K562 (cell line): ENCODE measurements at regions not wholly inside any gene's neighbourhood (a gene's known extent, or its start where the extent isn't known, plus 50 kb on each side); places are given as distances from the start of the nearest gene placed in this dataset.

Experiments used
- ATAC-seq: fragments of 200-7000 bp; cut with Tn5 transposase; 3 replicates; pipeline ENCODE4 v1.9.1; 2020; ENCODE audit warnings: moderate library complexity
- BruUV-seq: library from RNA; stranded (reverse); fragments of 400-500 nt; replicated peaks from 2 replicates; lab custom pipeline; 2021; lab: Mats Ljungman, UMichigan
- CTCF ChIA-PET: fragments of 300-600 bp; formaldehyde crosslinking; extraction: SDS; loops from one replicate; lab custom pipeline; 2021; ENCODE audit warnings: low intra/inter-chr PET ratio; lab: Yijun Ruan, JAX
- POLR2A ChIA-PET: fragments of 300-600, 350-650 bp; sonication (Branson Sonifier 250); formaldehyde crosslinking; extraction: SDS; loops from one replicate; lab custom pipeline; 2021; ENCODE audit warnings: antibody characterized with exemption, inconsistent platforms; lab: Yijun Ruan, JAX
- DNase-seq, 4 experiments: peaks; one replicate each; pipeline versions ENCODE4 v3.0.0 to v3.0.0-alpha.2; 2011 to 2018; ENCODE audit warnings: low spot score in 3 of 4, mixed read lengths in 3 of 4; ENCODE audit errors: extremely low read depth in 1 of 4
- FAIRE-seq: peaks from 2 replicates; lab custom pipeline; 2011; peaks lifted over from hg19 to GRCh38; lab: Jason Lieb, UNC
- H2AFZ ChIP-seq: 2 replicates; pipeline ENCODE4 v1.6.0; 2011; ENCODE audit warnings: low read depth, low read length, control low read depth, inconsistent platforms
- H3K27ac ChIP-seq: fragments of 200-600 bp; 3 replicates; pipeline ENCODE4 v1.8.0; 2011; ENCODE audit warnings: low read depth, mild to moderate bottlenecking, control low read depth, inconsistent platforms, low read length, moderate library complexity, mixed read lengths; ENCODE audit errors: extremely low read depth
- H3K27me3 ChIP-seq, 2 experiments: fragments of 300-600 bp in 1 of 2; 2 replicates in 1 of 2; 3 replicates in 1 of 2; pipeline versions ENCODE4 v1.6.0 to v1.8.0; 2011; ENCODE audit warnings: inconsistent platforms in 2 of 2, low read length in 2 of 2, mild to moderate bottlenecking in 1 of 2, mixed read lengths in 1 of 2, moderate library complexity in 1 of 2; ENCODE audit not compliant: control insufficient read depth in 2 of 2, insufficient read depth in 2 of 2
- H3K36me3 ChIP-seq: fragments of 300-600 bp; 3 replicates; pipeline ENCODE4 v1.8.0; 2011; ENCODE audit warnings: mild to moderate bottlenecking, low read length, inconsistent platforms; ENCODE audit not compliant: control insufficient read depth, insufficient read depth
- H3K4me1 ChIP-seq, 2 experiments: fragments of 200-600 bp in 1 of 2; replicated peaks in 1 of 2; 2 replicates in 1 of 2; 3 replicates in 1 of 2; pipeline versions ENCODE4 v1.5.1 to v1.8.0; 2011; ENCODE audit warnings: inconsistent platforms in 2 of 2, low read length in 2 of 2, mild to moderate bottlenecking in 1 of 2, mixed read lengths in 1 of 2, moderate library complexity in 1 of 2; ENCODE audit not compliant: control insufficient read depth in 2 of 2, insufficient read depth in 2 of 2
- H3K4me2 ChIP-seq: 2 replicates; pipeline ENCODE4 v1.6.1; 2011; ENCODE audit warnings: low read length, control low read depth, inconsistent platforms, mixed read lengths; ENCODE audit not compliant: insufficient read depth
- H3K4me3 ChIP-seq: fragments of 200-600 bp; sonication (generic), shearing (Covaris generic); 2 replicates; pipeline ENCODE4 v1.5.1; 2016; ENCODE audit warnings: control low read depth, inconsistent platforms
- H3K79me2 ChIP-seq: fragments of 200-600 bp; 3 replicates; pipeline ENCODE4 v1.8.0; 2011; ENCODE audit warnings: low read length, inconsistent platforms; ENCODE audit not compliant: control insufficient read depth, insufficient read depth
- H3K9ac ChIP-seq, 2 experiments: 2 replicates each; pipeline versions ENCODE4 v1.6.0 to v1.6.1; 2011; ENCODE audit warnings: low read depth in 2 of 2, low read length in 2 of 2, control low read depth in 1 of 2, inconsistent platforms in 1 of 2, mild to moderate bottlenecking in 1 of 2, mixed read lengths in 1 of 2; ENCODE audit not compliant: insufficient read depth in 1 of 2
- H3K9me1 ChIP-seq: one replicate; pipeline ENCODE4 v1.6.0; 2011; ENCODE audit warnings: inconsistent platforms, mild to moderate bottlenecking, low read length, moderate library complexity; ENCODE audit not compliant: control insufficient read depth, insufficient read depth
- H3K9me3 ChIP-seq: replicated peaks from 2 replicates; pipeline ENCODE4 v1.5.1; 2011; ENCODE audit warnings: low read depth, low read length, inconsistent platforms; ENCODE audit not compliant: control insufficient read depth, insufficient read depth
- H4K20me1 ChIP-seq: replicated peaks from 2 replicates; pipeline ENCODE4 v1.6.1; 2011; ENCODE audit warnings: low read length, inconsistent platforms, mixed read lengths; ENCODE audit not compliant: control insufficient read depth, insufficient read depth
- ATF7 ChIP-seq: fragments of 450-650 bp; IDR thresholded peaks from 2 replicates; pipeline ENCODE4 v1.7.1; 2014; ENCODE audit warnings: mild to moderate bottlenecking, moderate library complexity
- E2F3 ChIP-seq: fragments of 250-450 bp; sonication (Bioruptor Pico); IDR thresholded peaks from 2 replicates; pipeline ENCODE4 v1.4.0; 2020; ENCODE audit warnings: mild to moderate bottlenecking
- ESRRB ChIP-seq: fragments of 250-450 bp; sonication (Bioruptor Pico); IDR thresholded peaks from 2 replicates; pipeline ENCODE4 v1.5.0; 2020; ENCODE audit warnings: mild to moderate bottlenecking, moderate library complexity, borderline replicate concordance
- FOXJ3 ChIP-seq: sonication (generic); formaldehyde crosslinking; IDR thresholded peaks from 2 replicates; pipeline ENCODE4 v1.4.0; 2020; ENCODE audit warnings: mild to moderate bottlenecking, missing genetic modification reagents
- KAT7 ChIP-seq: sonication (generic); formaldehyde crosslinking; IDR thresholded peaks from 2 replicates; pipeline ENCODE4 v1.8.0; 2022; ENCODE audit warnings: missing genetic modification reagents, mild to moderate bottlenecking, borderline replicate concordance
- KLF1 ChIP-seq: fragments of 450-650 bp; IDR thresholded peaks from 2 replicates; pipeline ENCODE4 v1.6.1; 2016; ENCODE audit warnings: missing genetic modification characterization, missing compliant biosample characterization
- NFRKB ChIP-seq: fragments of 450-650 bp; IDR thresholded peaks from 2 replicates; pipeline ENCODE4 v1.6.1; 2016; ENCODE audit warnings: low read depth
- PML ChIP-seq: IDR thresholded peaks from 2 replicates; pipeline ENCODE4 v1.6.1; 2012; ENCODE audit warnings: low read length, inconsistent platforms
- RAD51 ChIP-seq: fragments of 450-650 bp; IDR thresholded peaks from 2 replicates; pipeline ENCODE4 v1.7.1; 2016; ENCODE audit warnings: low read depth, mild to moderate bottlenecking, borderline replicate concordance
- ZC3H8 ChIP-seq: fragments of 450-650 bp; IDR thresholded peaks from 2 replicates; pipeline ENCODE4 v1.6.1; 2017
- ZSCAN29 ChIP-seq: fragments of 450-650 bp; IDR thresholded peaks from 2 replicates; pipeline ENCODE4 v1.6.1; 2017
- WGBS: fragments of 100-300 bp; shearing (Covaris generic); methylation state at CpG from one replicate; pipeline ENCODE4 v1.1.6; 2016; ENCODE audit warnings: low coverage, mixed read lengths; ENCODE audit not compliant: insufficient coverage; ENCODE audit errors: missing lambda C conversion rate; 5-methylcytosine and 5-hydroxymethylcytosine counted together
- in situ Hi-C: fragments of 300-500 bp; cut with MboI; formaldehyde crosslinking; loops from 4 replicates; pipeline ENCODE4 v1.15.0; 2018; ENCODE audit warnings: inconsistent platforms, mixed read lengths
- intact Hi-C: fragments of 100-400 bp; cut with micrococcal nuclease; formaldehyde crosslinking; loops from 2 replicates; pipeline ENCODE4 v1.14.2; 2022
- TF ChIP-seq, protein P1 (sequence below), 2 experiments: fragments of 450-650 bp in 1 of 2; sonication (generic) in 1 of 2; formaldehyde crosslinking in 1 of 2; IDR thresholded peaks in 1 of 2; conservative IDR thresholded peaks in 1 of 2; 2 replicates each; pipeline versions ENCODE4 v1.6.1 to v1.8.1; 2016 to 2023; ENCODE audit warnings: mild to moderate bottlenecking in 2 of 2, moderate library complexity in 2 of 2, inconsistent platforms in 1 of 2, missing genetic modification reagents in 1 of 2
- TF ChIP-seq, protein P2 (sequence below): fragments of 450-650 bp; IDR thresholded peaks from 2 replicates; pipeline ENCODE4 v1.6.1; 2018; ENCODE audit not compliant: partially characterized antibody
- TF ChIP-seq, protein P3 (sequence below), 3 experiments: fragments of 200-800 bp in 1 of 3; fragments of 250-450 bp in 1 of 3; fragments of 450-650 bp in 1 of 3; sonication (Bioruptor Pico) in 1 of 3; sonication (Bioruptor generic) in 1 of 3; formaldehyde crosslinking in 1 of 3; IDR thresholded peaks; 2 replicates each; pipeline versions ENCODE4 v1.6.1 to v1.8.0; 2016 to 2022; ENCODE audit warnings: mild to moderate bottlenecking in 2 of 3, missing genetic modification characterization in 2 of 3, missing compliant biosample characterization in 1 of 3, moderate library complexity in 1 of 3

DNA sequence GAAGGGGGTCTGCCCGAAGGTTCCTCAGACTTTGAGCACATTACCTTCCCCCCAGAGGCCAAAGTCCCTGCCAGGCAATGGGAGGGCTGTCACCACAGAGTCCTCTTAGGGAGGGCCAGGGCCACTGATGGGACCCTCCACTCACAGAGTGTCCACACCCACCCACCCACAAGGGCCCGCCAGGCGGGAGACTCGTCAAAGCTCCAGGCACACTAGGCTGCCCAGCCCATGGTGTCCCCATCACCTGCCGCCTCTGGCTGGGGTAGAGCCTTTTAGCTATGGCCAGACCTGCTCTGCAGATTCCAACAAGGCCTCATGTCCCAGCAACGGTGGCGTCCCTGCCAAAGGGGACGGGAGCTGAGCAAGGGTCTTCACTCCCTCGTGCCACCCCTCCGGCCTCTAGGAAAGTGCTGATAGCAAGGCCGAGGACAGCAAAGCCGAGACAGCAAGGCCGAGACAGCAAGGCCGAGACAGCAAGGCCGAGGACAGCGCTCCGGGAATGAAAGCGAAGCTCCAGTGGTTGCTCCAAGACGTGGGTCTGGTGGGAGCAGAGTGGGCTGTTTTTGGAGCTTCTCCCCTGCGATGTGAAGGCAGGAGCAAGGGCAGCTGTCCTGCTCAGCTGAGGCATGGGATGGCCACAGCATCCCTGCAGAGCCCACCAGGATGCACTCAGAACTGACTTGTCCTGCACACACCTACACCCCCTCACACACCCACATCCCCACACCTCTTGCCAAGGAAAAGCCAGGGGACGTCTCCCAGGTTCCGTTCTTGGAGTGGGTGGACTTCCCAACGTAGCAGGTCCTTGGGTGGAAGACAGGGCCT lies 123.4 kb downstream of the CRYAA start:
- no peak for DNase-seq
- intact Hi-C loops (no loop called here), in situ Hi-C loops (no loop called here)
- Histone ChIP-seq H3K4me3 (no peak overlapping the region), H3K9me1 (no peaks in the 10 kb centered on the region), H3K4me2 (no peak overlapping the region), H3K9ac (no peak overlapping the region), H3K36me3 (no peaks in the 10 kb centered on the region), H4K20me1 (no peaks in the 10 kb centered on the region; the same call in 1 of the 2 replicates), H3K27ac (no peak overlapping the region), H3K4me1 (no peaks in the 10 kb centered on the region; a peak in 1 of 5 replicates), H2AFZ (no peak overlapping the region), H3K9me3 (no peaks in the 10 kb centered on the region; the same call in 1 of the 2 replicates), H3K79me2 (no peaks in the 10 kb centered on the region), H3K27me3 (peaks cover 31 to 69% of the 10 kb centered on the region in 2 experiments; a peak in 4 of 5 replicates)
- BruUV-seq, result no TSS peak
- whole genome bisulfite sequencing, result under 1% methylated on average over 23 of the region's 23 CpGs
- POLR2A ChIA-PET, result interaction anchor here (0.6 to 0.7 kb wide), 3 partner anchors 10 to 37 kb away, joined by 3 to 5 read pairs (median 3); no protein-coding TSS in a partner anchor
- no peak for ATAC-seq
- no peak for FAIRE-seq
- CTCF ChIA-PET, result no interaction called here
- TF ChIP-seq E2F3 (CRISPR knock-in tag), result no peak
- no peak for TF ChIP-seq KAT7 (CRISPR knock-in tag)
- no peak for TF ChIP-seq RAD51
- TF ChIP-seq ESRRB (CRISPR knock-in tag), result no peak
- TF ChIP-seq, protein P1, sequence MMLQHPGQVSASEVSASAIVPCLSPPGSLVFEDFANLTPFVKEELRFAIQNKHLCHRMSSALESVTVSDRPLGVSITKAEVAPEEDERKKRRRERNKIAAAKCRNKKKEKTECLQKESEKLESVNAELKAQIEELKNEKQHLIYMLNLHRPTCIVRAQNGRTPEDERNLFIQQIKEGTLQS (IDR thresholded peaks at IDR 0.05), result no peak
- TF ChIP-seq, protein P1 (CRISPR knock-in tag; conservative IDR thresholded peaks at IDR 0.05), result no peak
- no peak for TF ChIP-seq PML
- TF ChIP-seq ZSCAN29, result no peak
- no peak for TF ChIP-seq FOXJ3 (CRISPR knock-in tag)
- TF ChIP-seq ZC3H8, result no peak
- TF ChIP-seq, protein P2, sequence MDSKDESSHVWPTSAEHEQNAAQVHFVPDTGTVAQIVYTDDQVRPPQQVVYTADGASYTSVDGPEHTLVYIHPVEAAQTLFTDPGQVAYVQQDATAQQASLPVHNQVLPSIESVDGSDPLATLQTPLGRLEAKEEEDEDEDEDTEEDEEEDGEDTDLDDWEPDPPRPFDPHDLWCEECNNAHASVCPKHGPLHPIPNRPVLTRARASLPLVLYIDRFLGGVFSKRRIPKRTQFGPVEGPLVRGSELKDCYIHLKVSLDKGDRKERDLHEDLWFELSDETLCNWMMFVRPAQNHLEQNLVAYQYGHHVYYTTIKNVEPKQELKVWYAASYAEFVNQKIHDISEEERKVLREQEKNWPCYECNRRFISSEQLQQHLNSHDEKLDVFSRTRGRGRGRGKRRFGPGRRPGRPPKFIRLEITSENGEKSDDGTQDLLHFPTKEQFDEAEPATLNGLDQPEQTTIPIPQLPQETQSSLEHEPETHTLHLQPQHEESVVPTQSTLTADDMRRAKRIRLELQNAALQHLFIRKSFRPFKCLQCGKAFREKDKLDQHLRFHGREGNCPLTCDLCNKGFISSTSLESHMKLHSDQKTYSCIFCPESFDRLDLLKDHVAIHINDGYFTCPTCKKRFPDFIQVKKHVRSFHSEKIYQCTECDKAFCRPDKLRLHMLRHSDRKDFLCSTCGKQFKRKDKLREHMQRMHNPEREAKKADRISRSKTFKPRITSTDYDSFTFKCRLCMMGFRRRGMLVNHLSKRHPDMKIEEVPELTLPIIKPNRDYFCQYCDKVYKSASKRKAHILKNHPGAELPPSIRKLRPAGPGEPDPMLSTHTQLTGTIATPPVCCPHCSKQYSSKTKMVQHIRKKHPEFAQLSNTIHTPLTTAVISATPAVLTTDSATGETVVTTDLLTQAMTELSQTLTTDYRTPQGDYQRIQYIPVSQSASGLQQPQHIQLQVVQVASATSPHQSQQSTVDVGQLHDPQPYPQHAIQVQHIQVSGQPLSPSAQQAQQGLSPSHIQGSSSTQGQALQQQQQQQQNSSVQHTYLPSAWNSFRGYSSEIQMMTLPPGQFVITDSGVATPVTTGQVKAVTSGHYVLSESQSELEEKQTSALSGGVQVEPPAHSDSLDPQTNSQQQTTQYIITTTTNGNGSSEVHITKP, result no peak
- TF ChIP-seq, protein P3, sequence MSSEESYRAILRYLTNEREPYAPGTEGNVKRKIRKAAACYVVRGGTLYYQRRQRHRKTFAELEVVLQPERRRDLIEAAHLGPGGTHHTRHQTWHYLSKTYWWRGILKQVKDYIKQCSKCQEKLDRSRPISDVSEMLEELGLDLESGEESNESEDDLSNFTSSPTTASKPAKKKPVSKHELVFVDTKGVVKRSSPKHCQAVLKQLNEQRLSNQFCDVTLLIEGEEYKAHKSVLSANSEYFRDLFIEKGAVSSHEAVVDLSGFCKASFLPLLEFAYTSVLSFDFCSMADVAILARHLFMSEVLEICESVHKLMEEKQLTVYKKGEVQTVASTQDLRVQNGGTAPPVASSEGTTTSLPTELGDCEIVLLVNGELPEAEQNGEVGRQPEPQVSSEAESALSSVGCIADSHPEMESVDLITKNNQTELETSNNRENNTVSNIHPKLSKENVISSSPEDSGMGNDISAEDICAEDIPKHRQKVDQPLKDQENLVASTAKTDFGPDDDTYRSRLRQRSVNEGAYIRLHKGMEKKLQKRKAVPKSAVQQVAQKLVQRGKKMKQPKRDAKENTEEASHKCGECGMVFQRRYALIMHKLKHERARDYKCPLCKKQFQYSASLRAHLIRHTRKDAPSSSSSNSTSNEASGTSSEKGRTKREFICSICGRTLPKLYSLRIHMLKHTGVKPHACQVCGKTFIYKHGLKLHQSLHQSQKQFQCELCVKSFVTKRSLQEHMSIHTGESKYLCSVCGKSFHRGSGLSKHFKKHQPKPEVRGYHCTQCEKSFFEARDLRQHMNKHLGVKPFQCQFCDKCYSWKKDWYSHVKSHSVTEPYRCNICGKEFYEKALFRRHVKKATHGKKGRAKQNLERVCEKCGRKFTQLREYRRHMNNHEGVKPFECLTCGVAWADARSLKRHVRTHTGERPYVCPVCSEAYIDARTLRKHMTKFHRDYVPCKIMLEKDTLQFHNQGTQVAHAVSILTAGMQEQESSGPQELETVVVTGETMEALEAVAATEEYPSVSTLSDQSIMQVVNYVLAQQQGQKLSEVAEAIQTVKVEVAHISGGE (CRISPR knock-in tag; IDR thresholded peaks at IDR 0.05), result no peak
- no peak for TF ChIP-seq KLF1 (tag)
- no peak for TF ChIP-seq ATF7
- TF ChIP-seq NFRKB, result no peak
